Activated T-cell treated with anti-CD3 and anti-CD28 coated beads for 4 hours (primary cell): ENCODE measurements at regions not wholly inside any gene's neighbourhood (a gene's known extent, or its start where the extent isn't known, plus 50 kb on each side); places are given as distances from the start of the nearest gene placed in this dataset.

Experiments
- DNase-seq: peaks from one replicate; pipeline ENCODE4 v3.0.0-alpha.2; 2020

DNA sequence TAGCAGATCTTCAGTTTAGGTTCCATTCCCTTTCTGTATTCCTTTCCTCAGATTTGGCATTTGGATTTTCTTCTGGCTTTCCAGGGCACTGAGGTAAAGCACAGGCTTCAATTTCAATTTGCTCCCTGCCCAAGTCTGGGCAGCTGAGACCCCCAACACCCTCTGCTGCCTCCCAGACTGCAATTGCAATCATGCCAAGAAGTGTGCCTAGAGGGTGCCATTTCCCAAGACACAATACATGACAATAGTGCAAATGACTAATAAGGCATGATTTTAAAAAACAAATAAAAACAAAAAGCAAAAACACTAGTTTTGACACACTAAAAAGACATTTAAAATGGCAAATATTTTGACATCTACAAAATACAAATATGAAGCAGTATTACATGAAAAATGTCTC is 364.8 kb downstream of the EPM2A start:
- DNase-seq, result no peak

DNA sequence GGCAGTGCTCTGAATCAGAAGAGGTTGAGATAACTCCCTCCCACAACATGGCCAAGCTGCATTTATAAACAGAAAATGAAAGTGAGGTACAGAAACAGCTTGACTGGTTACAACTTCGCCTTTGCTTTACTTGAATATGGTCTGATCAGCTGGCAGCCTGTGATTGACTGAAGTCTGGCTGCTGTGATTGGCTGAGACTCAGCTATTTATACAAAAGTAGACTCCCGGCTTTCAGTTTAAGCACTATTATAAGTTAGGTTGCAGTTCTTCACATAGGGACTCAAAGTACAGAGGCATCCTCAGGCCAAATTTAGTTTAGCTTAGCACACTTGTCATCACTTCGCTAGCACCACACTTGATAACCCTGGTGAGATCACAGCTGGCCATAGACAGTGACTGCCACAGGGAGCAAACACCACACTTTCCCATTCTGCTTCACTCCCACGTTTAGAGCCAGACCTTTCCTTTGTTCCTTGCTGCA is 362.6 kb downstream of the EPM2A start:
- no peak for DNase-seq

DNA sequence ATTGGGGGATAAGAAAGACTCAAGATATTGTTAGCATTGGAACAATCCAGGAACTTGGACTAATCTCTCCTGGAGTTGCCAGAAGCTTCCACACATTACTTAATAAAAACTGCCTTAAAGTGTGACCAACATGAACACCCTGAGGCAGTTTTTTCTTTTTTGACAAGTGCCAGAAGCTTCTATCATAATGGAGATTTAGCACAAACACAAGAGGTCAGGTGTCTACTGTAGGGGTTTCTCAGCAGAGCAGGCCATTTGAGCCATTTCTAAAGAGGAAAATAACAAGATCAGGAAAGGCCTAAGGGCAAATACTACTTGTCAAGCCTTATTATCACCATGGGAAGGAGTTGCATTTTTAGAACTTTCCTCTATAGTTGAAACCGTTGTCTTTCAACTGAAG is 361.5 kb downstream of the EPM2A start:
- DNase-seq, result no peak

DNA sequence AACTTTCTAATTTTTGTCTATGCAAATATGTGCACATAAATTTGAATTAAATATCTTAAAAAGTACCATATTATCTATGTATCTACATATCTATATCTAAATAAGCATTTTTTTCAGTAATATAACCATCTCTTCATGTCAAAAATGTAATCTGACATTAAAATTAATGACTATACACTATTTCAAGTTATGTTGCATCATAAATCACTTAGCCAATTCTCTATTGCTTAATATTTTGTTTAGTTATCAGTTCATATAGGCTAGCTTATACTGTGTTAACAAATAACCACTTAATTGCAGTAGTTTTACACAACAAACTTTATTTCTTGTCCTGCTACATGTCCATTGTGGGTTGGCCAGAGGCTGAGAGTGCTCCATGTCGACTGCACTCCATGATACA is 360.8 kb downstream of the EPM2A start:
- no peak for DNase-seq

DNA sequence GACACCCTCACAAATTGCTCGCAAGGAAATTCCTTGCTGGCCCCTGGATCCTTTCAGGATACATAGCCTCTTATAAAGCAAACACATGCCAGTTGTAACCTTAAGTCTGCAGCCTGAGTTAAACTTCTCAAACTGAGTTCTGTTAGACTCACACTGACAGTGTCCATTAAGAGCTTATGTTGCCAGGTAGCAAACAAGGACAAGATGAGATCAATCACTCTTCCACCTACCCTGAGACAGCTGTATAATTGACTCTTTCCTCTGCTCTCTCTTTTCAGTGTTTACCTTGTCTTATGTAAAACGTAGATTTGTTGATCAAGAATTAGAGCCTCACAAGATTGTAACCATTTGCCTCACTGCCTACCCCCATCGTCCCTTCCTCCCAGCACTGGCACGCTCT is 359.8 kb downstream of the EPM2A start:
- DNase-seq, result no peak

DNA sequence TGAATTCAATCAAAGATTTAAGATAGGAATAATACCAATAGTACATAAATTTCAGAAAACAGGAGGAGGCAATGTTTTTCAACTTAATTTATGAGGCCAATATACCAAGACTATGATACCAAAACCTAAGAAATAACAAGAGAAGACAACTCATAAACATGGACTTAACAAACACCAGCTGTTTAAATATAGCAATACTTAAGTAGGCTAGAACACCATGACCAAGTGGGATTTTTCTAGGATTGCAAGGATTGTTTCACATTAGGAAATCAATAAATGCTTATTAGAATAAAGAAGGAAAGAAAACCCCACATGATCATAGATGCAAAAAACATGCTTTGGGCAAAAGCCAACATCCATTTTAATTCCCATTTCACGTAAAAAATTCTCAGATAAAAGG is 355.1 kb downstream of the EPM2A start:
- DNase-seq, result no peak

DNA sequence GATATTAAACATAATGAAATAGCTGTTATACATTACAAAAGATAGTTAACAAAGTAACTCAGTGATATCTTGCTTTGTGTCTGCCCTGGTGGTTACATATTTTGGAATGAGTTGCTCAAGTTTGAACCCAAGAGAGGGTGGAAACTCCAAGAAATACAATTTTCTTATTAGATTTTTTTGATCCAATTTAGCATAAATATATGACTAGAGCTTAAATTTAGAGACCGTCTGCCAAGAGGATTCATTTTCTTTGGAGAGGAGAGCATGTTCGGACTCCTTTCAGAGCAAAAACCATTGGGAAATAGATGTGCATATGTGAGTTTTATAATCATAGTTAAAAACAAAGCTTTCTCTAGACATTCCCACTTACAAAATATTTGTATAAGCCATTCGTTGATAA is 353.4 kb downstream of the EPM2A start:
- DNase-seq, result no peak

DNA sequence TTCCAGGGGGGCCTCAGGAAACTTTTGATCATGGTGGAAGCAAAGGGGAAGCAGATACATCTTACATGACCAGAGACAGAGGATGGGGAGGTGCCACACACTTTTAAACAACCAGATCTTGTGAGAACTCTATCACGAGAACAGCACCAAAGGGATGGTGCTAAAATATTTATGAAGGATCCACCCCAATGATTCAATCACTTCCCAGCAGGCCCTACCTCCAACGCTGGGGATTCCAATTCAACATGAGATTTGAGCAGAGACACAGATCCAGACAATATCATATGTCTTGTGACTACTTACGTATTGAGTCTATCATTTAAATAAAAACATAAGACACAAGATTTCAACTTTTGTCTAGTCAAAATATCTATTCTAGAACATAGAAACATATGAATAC is 351.9 kb downstream of the EPM2A start:
- no peak for DNase-seq

DNA sequence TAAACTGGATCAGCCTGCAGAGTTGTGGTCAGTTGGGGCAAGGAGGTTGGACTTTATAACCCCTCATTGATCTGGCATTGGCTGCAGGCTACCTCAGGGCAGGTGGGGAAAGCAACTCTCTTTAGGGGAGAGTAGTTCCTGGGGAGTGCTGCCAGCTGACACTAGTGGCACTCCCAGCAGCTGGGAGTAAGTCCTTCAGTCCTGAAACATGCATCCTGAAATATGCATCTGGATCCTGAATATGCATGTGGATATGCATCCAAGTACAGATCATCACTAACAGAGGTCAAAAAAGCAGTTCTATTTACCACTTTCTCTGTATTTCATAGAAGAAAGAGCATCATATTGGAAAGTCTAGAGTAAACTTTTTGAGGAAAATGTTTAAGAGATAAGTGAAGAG is 350.8 kb downstream of the EPM2A start:
- DNase-seq, result no peak

DNA sequence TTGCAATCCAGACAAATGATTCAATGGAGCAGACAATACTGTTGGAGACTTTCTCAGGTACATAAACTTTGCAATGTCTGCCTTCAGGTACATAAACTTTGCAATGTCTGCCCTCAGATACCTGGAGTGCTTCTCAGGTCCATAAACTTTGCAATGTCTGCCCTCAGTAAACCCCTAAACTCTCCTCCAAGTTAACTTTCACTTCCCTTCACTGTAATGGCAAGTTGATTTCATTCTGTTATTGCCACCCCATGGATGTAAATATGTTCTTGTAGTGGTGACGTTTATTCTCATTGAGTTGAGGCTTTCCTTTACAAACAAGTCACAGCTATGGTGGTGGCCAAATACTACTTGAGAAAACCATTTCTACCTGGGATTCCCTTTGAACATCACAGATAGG is 338.8 kb downstream of the EPM2A start:
- no peak for DNase-seq

DNA sequence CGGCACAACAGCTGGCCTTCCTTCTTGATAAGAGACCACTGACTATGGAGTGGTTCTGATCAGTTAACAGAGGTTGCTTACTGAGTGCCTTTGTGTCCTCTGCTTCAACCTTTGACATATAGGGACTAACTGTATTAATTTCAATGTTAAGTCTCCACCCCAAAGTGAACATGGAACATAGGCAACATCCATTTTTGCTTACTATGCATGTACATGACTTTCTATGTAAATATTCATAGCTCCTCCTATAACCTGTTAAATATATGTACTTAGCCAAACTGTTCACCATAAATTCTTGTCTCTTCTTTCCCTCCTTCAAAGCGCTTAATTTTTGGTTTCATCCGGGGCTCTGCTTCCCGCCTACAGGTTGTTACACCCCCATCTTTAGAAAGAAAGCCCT is 334.8 kb downstream of the EPM2A start:
- no peak for DNase-seq

DNA sequence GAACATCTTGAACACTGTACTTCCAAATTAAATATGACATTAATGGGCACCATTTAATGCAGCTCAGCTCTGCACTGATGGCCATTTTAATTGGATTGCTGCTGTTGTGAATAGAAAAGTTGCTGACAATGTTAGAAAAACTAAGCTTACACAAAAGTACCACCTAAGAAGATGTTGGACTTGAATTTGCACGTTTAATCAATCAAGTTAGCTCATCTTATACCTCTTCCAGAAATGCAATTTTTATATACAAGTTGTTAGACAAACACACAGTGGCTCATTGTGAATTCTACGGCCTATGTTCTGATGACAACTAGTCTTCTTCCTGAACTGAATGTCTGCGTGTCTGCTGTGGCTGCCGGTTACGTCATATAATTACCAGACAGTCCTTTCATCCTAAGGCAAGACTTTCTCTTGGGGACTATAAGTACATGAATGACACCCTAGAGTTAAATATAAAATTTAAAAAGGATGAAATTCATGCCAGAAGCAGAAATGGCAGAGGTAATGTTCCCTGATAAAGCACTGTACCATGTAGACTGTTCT is 330.2 kb downstream of the EPM2A start:
- no peak for DNase-seq

DNA sequence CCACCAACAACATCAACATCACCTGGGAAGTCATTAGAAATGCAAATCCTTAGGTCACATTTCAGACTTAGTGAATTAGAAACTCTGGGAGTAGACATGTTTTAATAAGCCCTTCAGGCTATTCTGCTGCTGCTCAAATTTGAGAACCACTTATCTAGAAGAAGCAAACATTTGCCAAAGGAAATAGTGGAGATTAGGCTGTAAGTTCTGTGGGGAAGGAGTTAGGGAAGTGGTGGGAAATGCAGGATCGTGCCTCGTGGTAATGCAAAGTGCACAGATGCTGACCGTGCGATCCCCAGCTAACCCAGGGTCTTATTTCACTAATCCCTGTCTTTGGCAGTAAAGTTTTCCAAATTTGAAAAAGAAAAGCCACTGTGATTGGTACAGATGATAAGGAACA is 328.5 kb downstream of the EPM2A start:
- DNase-seq, result no peak

DNA sequence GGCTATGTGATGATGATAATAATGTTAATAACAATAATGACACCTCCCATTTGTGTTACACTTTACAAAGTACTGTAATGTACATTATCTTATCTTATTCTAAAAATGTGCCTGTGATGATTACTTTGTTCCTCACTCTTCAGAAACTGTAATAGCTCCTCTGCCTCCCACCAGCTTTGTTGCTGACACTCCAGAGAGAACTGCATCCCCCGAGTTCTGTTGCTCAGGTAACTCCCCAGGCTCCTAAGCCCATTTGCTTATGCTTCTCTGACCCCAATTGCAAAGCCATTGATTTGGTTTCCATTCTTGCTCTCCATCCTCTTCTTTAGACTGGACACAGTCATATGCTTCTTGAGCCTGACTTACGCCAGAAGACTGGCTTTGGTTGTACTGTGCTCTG is 319.7 kb downstream of the EPM2A start:
- no peak for DNase-seq

DNA sequence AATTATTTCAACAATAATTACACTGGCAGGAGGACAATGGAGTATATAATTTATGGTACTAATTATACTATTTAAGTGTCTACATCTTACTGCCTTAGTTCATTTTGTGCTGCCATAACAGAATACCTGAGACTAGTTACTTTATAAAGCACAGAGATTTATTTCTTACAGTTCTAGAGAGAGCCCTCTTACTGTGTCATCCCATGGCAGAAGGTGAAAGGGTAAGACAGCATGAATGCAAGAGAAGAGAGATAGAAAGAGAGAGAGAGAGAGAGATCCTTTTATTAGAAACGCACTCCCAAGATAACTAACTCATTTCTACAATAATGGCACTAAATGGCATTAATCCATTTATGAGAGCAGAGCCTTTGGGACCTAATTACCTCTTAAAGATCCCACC is 314.7 kb downstream of the EPM2A start:
- DNase-seq, result no peak

DNA sequence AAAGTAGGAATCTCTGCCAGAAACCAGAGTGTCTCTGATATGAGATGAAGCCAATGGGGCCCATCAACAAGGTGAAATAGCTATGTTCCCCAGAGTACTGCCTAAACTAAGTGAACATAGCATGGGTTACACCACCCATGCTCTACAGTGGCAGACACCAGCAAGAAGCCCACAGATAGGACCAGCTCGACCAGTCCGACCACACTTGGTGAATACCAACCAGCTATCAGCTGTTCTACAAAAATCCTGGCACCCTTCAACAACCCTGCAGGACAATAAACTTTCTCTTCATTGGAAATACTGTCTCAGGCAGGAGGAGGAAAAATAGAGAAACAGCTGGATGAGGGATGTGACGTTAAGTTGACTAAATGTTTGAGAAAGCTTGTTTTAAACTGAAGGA is 311.4 kb downstream of the EPM2A start:
- no peak for DNase-seq

DNA sequence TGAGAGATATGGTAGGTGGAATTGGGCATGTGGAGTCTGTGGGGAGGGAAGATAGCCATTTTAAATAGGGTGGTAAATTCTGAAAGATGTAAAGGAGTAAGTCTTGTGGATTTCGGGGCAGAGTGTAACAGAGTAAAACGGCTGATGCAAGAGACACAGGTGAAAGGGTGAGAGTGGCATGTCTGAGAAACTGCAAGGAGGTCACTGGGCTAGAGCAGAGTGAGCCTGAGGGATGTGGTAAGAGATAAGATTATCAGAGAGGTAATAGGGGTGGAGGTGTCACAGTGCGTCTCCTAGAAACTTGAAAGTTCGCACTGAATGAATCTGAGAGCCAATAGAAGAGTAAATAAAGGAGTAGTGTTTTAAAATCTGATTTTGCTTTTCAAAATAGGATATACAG is 308.1 kb downstream of the EPM2A start:
- DNase-seq, result no peak

DNA sequence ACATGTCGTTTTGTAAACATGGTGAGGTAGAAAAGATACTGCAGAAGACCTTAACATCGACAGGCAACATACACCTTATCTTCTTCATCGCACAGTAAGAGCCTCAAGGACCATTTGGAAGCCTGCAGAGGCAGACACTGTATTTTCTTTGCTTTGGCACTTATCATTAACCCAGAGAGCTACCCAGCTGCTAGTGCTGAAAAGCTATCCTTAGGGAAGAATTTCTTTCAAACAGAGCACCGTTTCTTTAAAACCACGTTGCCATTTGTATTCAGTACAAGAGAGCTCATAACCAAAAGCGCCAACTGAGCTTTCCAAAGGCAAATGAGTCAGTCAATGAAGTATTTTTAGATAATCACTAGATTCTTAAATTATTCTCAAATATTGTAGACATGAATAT is 306.6 kb downstream of the EPM2A start:
- no peak for DNase-seq

DNA sequence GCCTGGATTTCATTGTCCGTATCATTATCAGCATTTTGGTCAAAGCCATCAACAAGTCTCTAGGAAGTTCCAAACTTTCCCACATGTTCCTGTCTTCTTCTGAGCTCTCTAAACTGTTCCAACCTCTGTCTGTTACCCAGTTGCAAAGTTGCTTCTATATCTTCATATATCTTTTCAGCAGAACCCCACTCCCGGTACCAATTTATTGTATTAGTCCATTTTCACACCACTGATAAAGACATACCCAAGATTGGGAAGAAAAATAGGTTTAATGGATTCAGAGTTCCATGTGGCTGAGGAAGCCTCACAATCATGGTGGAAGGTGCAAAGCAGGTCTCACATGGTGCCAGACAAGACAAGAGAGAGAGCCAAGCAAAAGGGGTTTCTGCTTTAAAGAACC is 293.2 kb downstream of the EPM2A start:
- DNase-seq, result no peak

DNA sequence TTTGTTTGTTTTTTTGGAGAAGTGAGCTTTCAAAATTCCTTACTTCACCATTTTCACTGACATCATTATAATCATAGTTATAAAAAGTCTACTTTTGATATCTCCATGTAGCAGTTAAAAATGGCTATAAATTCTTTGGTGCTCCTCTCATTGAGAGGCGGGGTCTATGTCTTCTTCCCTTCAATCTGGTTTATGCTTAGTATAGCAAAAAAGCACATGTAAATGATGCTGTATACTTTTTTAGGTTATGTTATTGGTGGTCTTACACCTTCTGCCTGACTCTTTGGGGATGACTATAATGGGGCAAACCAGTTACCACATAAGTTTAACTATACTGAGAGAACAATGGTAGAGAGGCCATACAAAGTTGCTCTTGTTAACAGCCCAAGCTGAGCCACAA is 289.6 kb downstream of the EPM2A start:
- no peak for DNase-seq

DNA sequence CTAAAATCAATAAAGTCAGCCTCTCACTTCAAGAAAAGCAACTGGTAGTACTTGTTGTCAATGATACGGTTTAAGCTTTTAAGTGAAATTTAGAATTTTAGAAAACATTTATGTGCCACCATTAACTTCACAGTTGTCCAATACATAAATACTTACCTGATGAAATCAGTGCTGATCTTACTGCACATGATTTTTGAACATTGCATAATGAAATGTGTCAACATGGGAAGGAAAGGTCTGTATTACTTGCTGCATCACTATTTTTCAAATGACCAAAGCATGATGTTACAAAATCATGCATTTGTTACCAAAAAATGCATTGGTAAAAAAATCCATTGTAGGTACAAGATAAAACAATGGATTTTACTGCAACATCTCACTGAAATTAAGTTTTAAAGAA is 284.3 kb downstream of the EPM2A start:
- no peak for DNase-seq

DNA sequence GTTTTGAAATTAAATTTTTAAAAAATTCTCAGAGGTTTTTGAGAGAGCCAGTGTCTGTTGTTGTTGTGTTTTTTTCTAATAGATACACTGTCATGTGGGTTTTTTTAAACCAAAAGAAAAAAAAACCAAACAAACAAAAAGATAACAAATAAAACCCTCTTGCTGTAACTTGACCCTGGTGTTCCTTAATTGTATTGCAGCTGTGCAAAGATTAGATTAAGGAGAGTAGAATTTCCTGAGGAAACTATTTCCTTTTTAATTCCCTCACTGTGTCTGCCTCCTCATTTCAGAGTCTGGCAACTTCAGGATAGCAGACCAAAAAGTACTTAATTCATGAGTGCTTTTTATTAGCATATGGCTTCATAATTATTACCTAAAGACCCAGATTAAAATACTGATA is 281.9 kb downstream of the EPM2A start:
- DNase-seq, result no peak

DNA sequence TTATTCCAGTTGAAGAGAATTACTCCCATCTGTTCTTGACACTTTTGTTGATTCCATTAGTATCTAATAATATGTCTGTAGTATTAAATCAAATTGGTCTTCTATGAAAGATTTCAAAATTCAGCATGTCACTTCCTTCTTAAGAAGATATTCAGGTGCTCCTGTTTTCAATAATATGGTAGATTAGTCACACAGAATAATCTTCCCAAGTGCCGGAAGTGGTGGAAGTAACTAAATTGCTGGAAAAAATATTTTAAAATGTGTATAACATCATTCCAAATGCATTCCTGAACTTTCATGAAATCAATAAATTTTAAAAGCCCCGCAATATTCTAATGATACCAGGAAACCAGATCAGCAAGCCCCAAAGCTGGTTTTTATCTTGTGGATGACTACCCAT is 281.3 kb downstream of the EPM2A start:
- no peak for DNase-seq

DNA sequence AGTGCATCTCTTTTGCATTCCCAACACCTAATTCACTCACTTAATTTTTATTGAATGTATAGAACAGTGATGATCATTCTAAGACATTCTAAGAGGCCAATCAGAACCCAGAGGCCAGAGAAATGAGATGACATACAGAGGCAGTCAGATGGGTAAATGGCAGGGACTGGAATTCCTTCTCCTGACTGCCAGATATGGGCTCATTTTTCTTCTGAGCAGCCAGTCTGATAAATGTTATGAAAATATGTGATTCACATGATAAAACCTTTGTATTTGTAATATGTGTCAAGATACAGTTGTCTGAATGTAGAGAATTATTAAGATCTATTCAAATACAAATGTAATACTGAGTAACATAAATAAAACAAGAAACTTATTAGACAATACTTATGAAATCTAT is 277.8 kb downstream of the EPM2A start:
- no peak for DNase-seq

DNA sequence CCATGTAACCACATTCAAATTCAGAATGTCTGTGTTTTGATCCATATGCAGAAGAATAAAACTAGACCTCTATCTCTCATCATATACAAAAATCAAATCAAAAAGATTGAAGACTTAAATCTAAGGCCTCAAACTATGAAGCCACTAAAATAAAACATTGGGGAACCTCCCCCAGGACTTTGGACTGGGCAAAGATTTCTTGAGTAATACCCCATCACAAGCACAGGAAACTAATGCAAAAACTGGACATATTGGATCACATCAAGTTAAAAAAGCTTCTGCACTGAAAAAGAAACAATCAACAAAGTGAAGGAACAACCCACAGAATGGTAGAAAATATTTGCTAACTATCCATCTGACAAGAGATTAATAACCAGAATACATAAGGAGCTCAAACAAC is 266.8 kb downstream of the EPM2A start:
- no peak for DNase-seq

DNA sequence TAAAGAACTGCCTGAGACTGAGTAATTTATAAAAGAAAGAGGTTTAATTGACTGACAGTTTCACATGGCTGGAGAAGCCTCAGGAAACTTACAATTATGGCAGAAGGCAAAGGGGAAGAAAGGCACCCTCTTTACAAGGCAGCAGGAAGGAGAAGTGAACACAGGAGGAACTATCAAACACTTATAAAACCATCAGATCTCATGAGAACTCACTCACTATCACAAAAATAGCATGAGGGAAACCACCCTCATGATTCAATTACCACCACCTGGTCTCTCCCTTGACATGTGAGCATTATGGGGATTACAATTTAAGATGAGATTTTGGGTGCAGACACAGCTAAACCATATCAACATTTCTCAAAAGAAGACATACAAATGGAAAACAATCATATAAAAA is 266.3 kb downstream of the EPM2A start:
- DNase-seq, result no peak
